ENCODE measurements at regions not wholly inside any gene's neighbourhood (a gene's known extent, or its start where the extent isn't known, plus 50 kb on each side); places are given as distances from the start of the nearest gene placed in this dataset.
"Not testable (repeated sequence)": the region's sequence is repeated elsewhere in the genome, so short reads cannot be mapped to it uniquely, and the experiment has no call there.

- DNase-seq (ENCODE audit: low read depth), result no peak
Measured at GRCh38 chr9:21533597-21533996, 51.5 kb upstream of the IFNE start.

GRCh38 chr9:21535396-21535795 is 53.3 kb upstream of the IFNE start:
- DNase-seq (ENCODE audit: low read depth), result no peak

GRCh38 chr9:21542787-21543186 is 60.7 kb upstream of the IFNE start:
- no peak for DNase-seq (ENCODE audit: low read depth)

- DNase-seq (ENCODE audit: low read depth), result no peak
Measured at GRCh38 chr9:21543187-21543586, 61.1 kb upstream of the IFNE start.

GRCh38 chr9:21543816-21544215 is 61.7 kb upstream of the IFNE start:
- DNase-seq (ENCODE audit: low read depth), result not testable (repeated sequence)

- DNase-seq (ENCODE audit: low read depth), result no peak
Measured at GRCh38 chr9:21546949-21547348, 64.8 kb upstream of the IFNE start.

- DNase-seq (ENCODE audit: low read depth), result peak; percentile 97
Measured at GRCh38 chr9:21549251-21549765, 67.2 kb upstream of the IFNE start.

- DNase-seq (ENCODE audit: low read depth), result no peak
Measured at GRCh38 chr9:21549890-21550289, 67.8 kb upstream of the IFNE start.

- DNase-seq (ENCODE audit: low read depth), result no peak
Measured at GRCh38 chr9:21550392-21550791, 68.3 kb upstream of the IFNE start.

GRCh38 chr9:21551401-21551800 is 69.3 kb upstream of the IFNE start:
- DNase-seq (ENCODE audit: low read depth), result no peak

GRCh38 chr9:21552244-21553170 is 70.4 kb upstream of the IFNE start:
- DNase-seq (ENCODE audit: low read depth), result no peak

- no peak for DNase-seq (ENCODE audit: low read depth)
Measured at GRCh38 chr9:21553441-21553840, 71.3 kb upstream of the IFNE start.

GRCh38 chr9:21554813-21555212 is 72.7 kb upstream of the IFNE start:
- DNase-seq (ENCODE audit: low read depth), result no peak

- DNase-seq (ENCODE audit: low read depth), result no peak
Measured at GRCh38 chr9:21555911-21556310, 73.8 kb upstream of the IFNE start.

GRCh38 chr9:21556581-21557427 is 74.7 kb upstream of the IFNE start:
- no peak for DNase-seq (ENCODE audit: low read depth)

- DNase-seq (ENCODE audit: low read depth), result no peak
Measured at GRCh38 chr9:21557428-21557768, 75.3 kb upstream of the IFNE start.

GRCh38 chr9:21558079-21558478 is 76.0 kb upstream of the IFNE start:
- DNase-seq (ENCODE audit: low read depth), result no peak

- DNase-seq (ENCODE audit: low read depth), result no peak
Measured at GRCh38 chr9:21558615-21559401, 76.7 kb upstream of the IFNE start.

GRCh38 chr9:21559402-21560280 is 77.5 kb upstream of the IFNE start:
- DNase-seq (ENCODE audit: low read depth), result peak; percentile 59

- no peak for DNase-seq (ENCODE audit: low read depth)
Measured at GRCh38 chr9:21560281-21560745, 78.2 kb upstream of the IFNE start.

GRCh38 chr9:21561502-21561901 is 79.4 kb upstream of the IFNE start:
- no peak for DNase-seq (ENCODE audit: low read depth)
